NOMO-1 treated with dmso at 0.1 percent for 144 hours (cell line): ENCODE measurements at regions not wholly inside any gene's neighbourhood (a gene's known extent, or its start where the extent isn't known, plus 50 kb on each side); places are given as distances from the start of the nearest gene placed in this dataset.
"Not testable (repeated sequence)": the region's sequence is repeated elsewhere in the genome, so short reads cannot be mapped to it uniquely, and the experiment has no call there.

Source experiments
- DNase-seq: peaks from one replicate; lab custom pipeline; 2025; ENCODE audit not compliant: unreplicated experiment; lab: John Stamatoyannopoulos, UW

- no peak for DNase-seq
These were observed 721.1 kb downstream of the TENT5A start for GRCh38 chr6:81031416-81031815.

DNA sequence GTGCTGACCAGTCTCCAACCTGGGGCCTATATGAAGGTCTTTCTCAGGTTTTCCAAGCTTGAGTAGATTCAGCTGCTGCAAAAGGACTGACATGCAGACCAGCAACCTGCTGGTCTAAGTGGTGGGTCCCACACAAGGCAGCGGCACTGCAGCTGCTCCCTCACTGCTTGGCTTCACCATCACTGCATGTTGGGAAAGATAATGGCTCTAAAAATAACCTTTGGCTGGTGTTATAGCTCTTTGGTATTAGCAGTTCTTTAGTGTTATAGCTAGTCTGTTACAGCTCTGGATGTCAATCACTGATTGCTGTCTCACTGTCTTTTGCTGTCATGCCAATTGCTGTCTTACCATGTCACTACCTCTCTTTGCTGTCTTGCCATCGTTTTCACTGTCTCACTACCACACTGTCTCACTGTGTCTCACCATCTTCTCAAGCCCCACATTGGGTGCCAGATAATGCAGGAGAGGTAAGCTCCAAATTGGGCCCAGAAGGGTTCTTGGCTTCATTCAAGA is 726.4 kb downstream of the TENT5A start:
- no peak for DNase-seq

- DNase-seq: no peak
These were observed 728.8 kb downstream of the TENT5A start for GRCh38 chr6:81023709-81024108.

- no peak for DNase-seq
These were observed 729.4 kb downstream of the TENT5A start for GRCh38 chr6:81023007-81023582.

DNA sequence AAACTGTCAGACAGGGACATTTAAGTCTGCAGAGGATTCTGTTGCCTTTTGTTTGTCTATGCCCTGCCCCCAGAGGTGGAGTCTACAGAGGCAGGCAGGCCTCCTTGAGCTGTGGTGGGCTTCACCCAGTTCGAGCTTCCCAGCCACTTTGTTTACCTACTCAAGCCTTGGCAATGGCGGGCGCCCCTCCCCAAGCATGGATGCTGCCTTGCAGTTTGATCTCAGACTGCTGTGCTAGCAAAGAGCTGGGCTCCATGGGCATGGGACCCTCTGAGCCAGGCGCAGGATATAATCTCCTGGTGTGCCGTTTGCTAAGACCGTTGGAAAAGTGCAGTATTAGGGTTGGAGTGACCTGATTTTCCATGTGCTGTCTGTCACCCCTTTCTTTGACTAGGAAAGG is 734.9 kb downstream of the TENT5A start:
- DNase-seq: not testable (repeated sequence)

DNA sequence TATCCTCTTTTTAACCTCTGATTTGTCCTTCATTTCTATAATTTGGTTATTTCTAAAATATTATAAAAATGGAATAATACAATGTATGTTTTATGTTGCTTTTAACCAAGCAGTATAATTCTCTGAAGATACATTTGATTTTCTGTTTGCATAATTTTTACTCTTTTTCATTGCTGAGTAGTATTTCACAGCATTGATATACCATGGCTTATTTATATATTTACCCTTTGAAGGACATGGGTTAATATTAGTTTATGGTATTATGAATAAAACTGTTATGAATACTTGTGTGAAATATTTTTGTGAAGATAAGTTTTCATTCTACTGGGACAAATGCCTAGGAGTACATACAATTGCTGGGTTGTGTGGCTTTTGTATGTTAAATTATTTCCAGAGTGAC is 748.6 kb downstream of the TENT5A start:
- DNase-seq: no peak

DNA sequence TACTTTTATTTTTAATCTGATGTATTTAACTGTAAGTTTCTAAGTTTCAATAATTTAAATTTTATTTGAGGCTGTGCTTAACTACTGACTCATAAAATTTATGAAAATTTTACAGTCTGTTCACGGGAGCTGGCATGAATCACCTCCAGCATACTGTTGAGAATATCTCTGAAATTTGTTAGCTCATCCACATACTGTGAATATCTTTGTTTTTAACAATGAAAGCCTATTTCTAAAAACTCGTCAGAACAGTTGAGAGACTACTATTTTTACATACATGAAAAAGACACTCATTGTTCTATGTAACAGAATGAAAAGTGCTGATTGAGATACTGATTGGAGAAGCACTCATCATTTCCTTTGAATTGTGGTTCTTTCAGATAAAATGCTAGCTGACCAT is 749.3 kb downstream of the TENT5A start:
- DNase-seq: no peak

- no peak for DNase-seq
These were observed 750.4 kb downstream of the TENT5A start for GRCh38 chr6:81002126-81002525.

DNA sequence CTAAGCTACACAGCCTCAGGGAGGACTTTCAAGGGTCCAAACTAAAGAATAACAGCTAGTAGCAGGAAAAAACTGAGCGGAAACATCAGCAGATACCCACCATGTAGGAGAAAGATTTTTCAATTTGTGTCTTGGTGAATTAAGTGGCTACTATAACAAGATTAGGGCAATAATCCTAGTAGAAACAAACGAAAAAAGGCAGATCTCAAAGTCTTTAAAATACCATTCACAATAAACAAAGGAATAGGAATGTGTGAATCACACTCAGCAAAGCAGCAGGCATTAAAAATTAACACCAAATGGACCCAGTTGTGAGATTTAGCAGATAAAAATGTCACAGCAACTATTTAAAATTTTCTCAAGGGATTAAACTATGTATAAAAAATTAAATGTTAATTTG is 761.2 kb downstream of the TENT5A start:
- no peak for DNase-seq

DNA sequence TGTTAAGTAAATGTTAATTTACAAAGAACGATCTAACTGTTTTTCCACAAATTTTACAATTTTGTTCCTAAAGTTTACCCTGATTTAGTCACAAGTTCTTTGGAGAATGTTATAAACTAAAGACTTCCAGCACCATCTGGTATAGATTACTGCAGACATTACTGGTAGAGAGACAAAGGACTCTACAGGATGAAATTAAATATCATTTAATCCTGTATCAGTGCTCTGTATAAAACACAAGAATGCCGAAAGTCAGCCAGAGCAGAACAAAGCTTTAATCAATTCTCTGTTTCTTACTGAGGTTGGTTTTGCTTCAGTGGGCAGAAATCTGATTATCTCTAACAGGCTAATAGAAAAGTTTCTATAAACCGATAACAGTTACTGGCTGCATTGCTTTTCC is 763.6 kb downstream of the TENT5A start:
- no peak for DNase-seq

GRCh38 chr6:80988286-80988685 is 764.2 kb downstream of the TENT5A start:
- DNase-seq: no peak

DNA sequence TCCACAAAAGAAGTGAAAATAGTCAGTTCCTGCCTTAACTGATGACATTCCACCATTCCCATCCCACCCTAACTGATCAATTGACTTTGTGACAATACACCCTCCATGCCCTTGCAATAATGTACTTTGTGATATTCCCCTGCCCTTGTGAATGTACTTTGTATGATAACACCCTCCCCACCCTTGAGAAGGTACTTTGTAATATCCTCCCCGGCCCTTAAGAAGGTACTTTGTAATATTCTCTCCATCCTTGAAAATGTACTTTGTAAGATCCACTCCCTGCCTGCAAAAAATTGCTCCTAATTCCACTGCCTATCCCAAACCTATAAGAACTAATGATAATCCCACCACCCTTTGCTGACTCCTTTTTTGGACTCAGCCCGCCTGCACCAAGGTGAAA is 771.3 kb downstream of the TENT5A start:
- DNase-seq: not testable (repeated sequence)

DNA sequence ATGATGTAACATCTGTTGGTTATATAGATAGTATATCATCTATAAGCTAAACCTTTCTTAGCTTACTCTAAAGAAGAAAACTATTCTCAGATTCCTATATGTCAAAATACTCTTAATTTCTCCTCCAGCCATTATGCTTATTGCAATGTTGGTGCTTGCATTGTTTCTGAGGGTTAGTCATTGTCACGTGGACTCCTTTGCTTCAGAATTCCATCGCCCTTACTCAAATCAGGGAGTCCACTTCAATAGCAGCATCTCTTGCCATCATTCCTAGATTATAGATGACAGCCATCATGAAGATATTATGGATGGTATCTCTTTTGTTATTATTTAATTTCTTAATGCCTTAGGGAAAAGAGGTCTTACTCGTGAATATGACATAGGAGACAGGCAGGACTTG is 776.1 kb downstream of the TENT5A start:
- no peak for DNase-seq

- no peak for DNase-seq
These were observed 777.9 kb downstream of the TENT5A start for GRCh38 chr6:80974579-80974978.

DNA sequence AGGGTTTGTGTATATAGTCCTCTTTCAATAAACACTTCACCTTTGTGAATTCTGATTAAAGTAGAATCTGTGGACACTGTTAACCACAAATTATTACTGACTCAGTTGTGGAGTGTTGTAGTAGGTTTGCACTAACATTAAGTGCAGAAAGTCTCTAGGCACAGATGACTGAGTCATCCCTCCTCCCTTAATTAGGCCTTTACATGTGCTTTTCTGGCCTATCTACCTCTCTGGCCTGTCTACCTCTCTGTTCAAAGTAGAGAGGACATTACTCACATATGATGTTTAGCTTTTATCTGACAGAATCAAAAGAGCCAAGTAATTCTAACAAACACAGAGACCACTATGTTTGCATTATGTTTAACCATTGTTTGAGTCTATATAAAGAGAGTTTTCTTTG is 783.0 kb downstream of the TENT5A start:
- no peak for DNase-seq

- DNase-seq: no peak
These were observed 784.9 kb downstream of the TENT5A start for GRCh38 chr6:80967609-80968008.

- DNase-seq: no peak
These were observed 790.1 kb downstream of the TENT5A start for GRCh38 chr6:80962382-80962781.

- DNase-seq: no peak
These were observed 791.3 kb downstream of the TENT5A start for GRCh38 chr6:80961166-80961565.

GRCh38 chr6:80959034-80959433 is 793.4 kb downstream of the TENT5A start:
- DNase-seq: no peak

- DNase-seq: no peak
These were observed 795.6 kb downstream of the TENT5A start for GRCh38 chr6:80956898-80957297.

- not testable (repeated sequence) for DNase-seq
These were observed 800.0 kb downstream of the TENT5A start for GRCh38 chr6:80952479-80952878.

DNA sequence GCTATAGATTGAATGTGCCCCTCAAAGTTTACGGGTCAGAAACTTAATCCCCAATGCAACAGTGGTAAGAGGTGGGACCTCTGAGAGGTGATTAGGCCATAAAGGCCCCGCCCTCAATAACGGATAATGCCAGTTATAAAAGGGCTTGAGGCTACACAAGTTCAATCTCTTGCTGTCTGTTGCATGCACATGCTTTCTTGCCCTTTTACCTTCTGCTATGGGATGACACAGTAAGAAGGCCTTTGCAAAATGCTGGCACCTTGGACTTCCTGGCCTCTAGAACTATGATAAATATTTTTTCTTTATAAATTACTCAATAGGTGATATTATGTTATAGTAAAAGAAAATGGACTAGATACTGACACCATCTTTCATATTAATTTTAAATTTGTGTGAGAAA is 806.1 kb downstream of the TENT5A start:
- no peak for DNase-seq

DNA sequence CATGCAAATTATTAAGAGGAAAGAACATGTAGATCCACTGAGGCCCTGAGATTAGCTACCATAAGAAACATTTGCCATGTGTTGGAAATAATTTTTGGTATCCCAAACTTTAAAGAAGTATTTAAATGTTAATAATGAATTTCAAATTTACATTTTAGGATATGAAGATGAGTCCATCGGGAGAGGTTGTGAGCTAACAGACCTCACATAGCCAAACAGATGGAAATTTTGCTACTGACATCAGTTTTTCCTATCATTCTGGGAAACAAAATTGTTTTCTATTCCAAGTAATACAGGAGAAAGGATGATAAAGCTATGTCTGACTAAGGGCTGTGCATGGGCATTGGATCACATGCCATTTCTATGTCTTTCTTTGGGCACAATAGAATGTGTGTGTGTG is 809.6 kb downstream of the TENT5A start:
- DNase-seq: no peak
